ENCODE measurements at regions not wholly inside any gene's neighbourhood (a gene's known extent, or its start where the extent isn't known, plus 50 kb on each side); places are given as distances from the start of the nearest gene placed in this dataset.

- no peaks in the 10 kb centered on the region for H3K9me3 Mint-ChIP-seq (ENCODE audit: low read depth)
- no peak overlapping the region for H3K4me3 Mint-ChIP-seq (ENCODE audit: low read depth)
- peaks cover 3% of the 10 kb centered on the region for H3K4me1 Mint-ChIP-seq (ENCODE audit: low read depth)
- no peak for DNase-seq (ENCODE audit: low spot score, unreplicated experiment)
- TF ChIP-seq CTCF (IDR thresholded peaks at IDR 0.05; ENCODE audit: unreplicated experiment) = no peak
- H3K27me3 Mint-ChIP-seq = no peaks in the 10 kb centered on the region
- H3K36me3 Mint-ChIP-seq (ENCODE audit: insufficient read depth) = no peaks in the 10 kb centered on the region
- no peak overlapping the region for H3K27ac Mint-ChIP-seq
These were observed 1378.4 kb upstream of the TENM4 start for GRCh38 chr11:80819271-80819670.

GRCh38 chr11:80816966-80817365 is 1376.1 kb upstream of the TENM4 start:
- H3K4me1 Mint-ChIP-seq (ENCODE audit: low read depth) = no peaks in the 10 kb centered on the region
- no peak for DNase-seq (ENCODE audit: low spot score, unreplicated experiment)
- H3K27me3 Mint-ChIP-seq = no peaks in the 10 kb centered on the region
- no peak overlapping the region for H3K4me3 Mint-ChIP-seq (ENCODE audit: low read depth)
- H3K27ac Mint-ChIP-seq = no peak overlapping the region
- no peaks in the 10 kb centered on the region for H3K36me3 Mint-ChIP-seq (ENCODE audit: insufficient read depth)
- TF ChIP-seq CTCF (IDR thresholded peaks at IDR 0.05; ENCODE audit: unreplicated experiment) = no peak
- no peaks in the 10 kb centered on the region for H3K9me3 Mint-ChIP-seq (ENCODE audit: low read depth)

- Mint-ChIP-seq H3K9me3 (ENCODE audit: low read depth) (no peaks in the 10 kb centered on the region), H3K27ac (no peak overlapping the region), H3K36me3 (ENCODE audit: insufficient read depth) (no peaks in the 10 kb centered on the region), H3K4me3 (ENCODE audit: low read depth) (no peak overlapping the region), H3K27me3 (no peaks in the 10 kb centered on the region), H3K4me1 (ENCODE audit: low read depth) (no peaks in the 10 kb centered on the region)
- TF ChIP-seq CTCF (IDR thresholded peaks at IDR 0.05; ENCODE audit: unreplicated experiment) = no peak
- DNase-seq (ENCODE audit: low spot score, unreplicated experiment) = no peak
These were observed 1375.6 kb upstream of the TENM4 start for GRCh38 chr11:80816454-80816847.

GRCh38 chr11:80815752-80816453 is 1375.1 kb upstream of the TENM4 start:
- Mint-ChIP-seq H3K36me3 (ENCODE audit: insufficient read depth) (no peaks in the 10 kb centered on the region), H3K4me3 (ENCODE audit: low read depth) (no peak overlapping the region), H3K27me3 (no peaks in the 10 kb centered on the region), H3K27ac (no peak overlapping the region), H3K4me1 (ENCODE audit: low read depth) (no peaks in the 10 kb centered on the region), H3K9me3 (ENCODE audit: low read depth) (no peaks in the 10 kb centered on the region)
- DNase-seq (ENCODE audit: low spot score, unreplicated experiment) = no peak
- TF ChIP-seq CTCF (IDR thresholded peaks at IDR 0.05; ENCODE audit: unreplicated experiment) = no peak

GRCh38 chr11:80814813-80815212 is 1374.0 kb upstream of the TENM4 start:
- H3K9me3 Mint-ChIP-seq (ENCODE audit: low read depth) = no peaks in the 10 kb centered on the region

More at GRCh38 chr11:80814813-80815212, 1374.0 kb upstream of the TENM4 start:
- H3K27ac Mint-ChIP-seq = no peak overlapping the region
- H3K27me3 Mint-ChIP-seq = no peaks in the 10 kb centered on the region
- TF ChIP-seq CTCF (IDR thresholded peaks at IDR 0.05; ENCODE audit: unreplicated experiment) = no peak
- H3K36me3 Mint-ChIP-seq (ENCODE audit: insufficient read depth) = no peaks in the 10 kb centered on the region
- no peak overlapping the region for H3K4me3 Mint-ChIP-seq (ENCODE audit: low read depth)
- peaks cover 3% of the 10 kb centered on the region for H3K4me1 Mint-ChIP-seq (ENCODE audit: low read depth)
- no peak for DNase-seq (ENCODE audit: low spot score, unreplicated experiment)

All from progenitor cell of endocrine pancreas (in vitro differentiated cells).